ENCODE measurements at regions not wholly inside any gene's neighbourhood (a gene's known extent, or its start where the extent isn't known, plus 50 kb on each side); places are given as distances from the start of the nearest gene placed in this dataset.

DNA sequence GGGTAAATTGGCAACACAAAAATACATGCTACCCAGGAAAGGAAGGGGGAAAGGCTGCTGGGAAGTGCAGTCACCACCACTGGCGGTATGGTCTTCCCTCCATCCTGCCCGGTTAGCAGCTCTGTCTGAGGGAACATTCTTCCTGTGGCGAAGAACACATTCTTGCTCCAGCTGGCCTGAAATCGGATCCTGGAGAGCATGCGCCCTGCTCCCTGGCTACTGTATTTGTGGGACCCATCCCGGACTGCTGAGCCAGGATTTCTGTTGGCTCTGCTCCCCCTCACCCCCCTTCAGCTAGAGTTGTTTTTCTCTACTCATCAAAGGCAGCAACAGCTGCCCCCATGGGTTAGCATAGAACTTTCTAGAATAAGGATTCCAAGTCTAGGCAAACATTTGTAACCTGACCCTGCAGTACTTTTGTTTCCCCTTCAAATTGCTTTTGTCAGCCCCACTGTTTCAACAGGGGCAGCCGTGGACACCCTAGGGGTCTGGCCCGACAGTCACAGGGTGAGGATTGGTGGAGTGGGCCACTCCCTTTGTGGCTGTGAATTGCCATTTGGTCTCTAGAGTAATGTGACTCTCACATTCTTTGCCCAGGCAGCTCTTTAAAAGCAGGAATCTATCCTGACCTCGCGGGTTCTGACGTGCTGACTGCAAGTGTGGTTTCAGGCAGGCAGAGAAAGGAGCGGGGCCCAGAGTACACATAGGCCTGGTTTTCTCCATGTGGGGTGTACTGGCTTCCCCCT lies 157.7 kb downstream of the TOMM20 start (continued):
- TF ChIP-seq HNRNPK (IDR thresholded peaks at IDR 0.05; ENCODE audit: low read depth, low read length, poor library complexity, severe bottlenecking) (no peak), REXO4 (CRISPR knock-in tag; IDR thresholded peaks at IDR 0.05; ENCODE audit: borderline replicate concordance) (no peak), THYN1 (CRISPR knock-in tag; IDR thresholded peaks at IDR 0.05; ENCODE audit: borderline replicate concordance, low read depth) (no peak), AHR (CRISPR knock-in tag; IDR thresholded peaks at IDR 0.05) (no peak), RFXANK (CRISPR knock-in tag; IDR thresholded peaks at IDR 0.05) (no peak), KLF13 (CRISPR knock-in tag; IDR thresholded peaks at IDR 0.05) (no peak), PAF1 (CRISPR knock-in tag; IDR thresholded peaks at IDR 0.05) (no peak), PHF21A (CRISPR knock-in tag; IDR thresholded peaks at IDR 0.05) (no peak), ZNF460 (CRISPR knock-in tag; IDR thresholded peaks at IDR 0.05; ENCODE audit: borderline replicate concordance) (no peak), ZEB1 (IDR thresholded peaks at IDR 0.05; ENCODE audit: insufficient replicate concordance, low read depth) (no peak), ZNF3 (CRISPR knock-in tag; IDR thresholded peaks at IDR 0.05) (no peak), ZNF557 (CRISPR knock-in tag; IDR thresholded peaks at IDR 0.05) (no peak), DDIT3 (CRISPR knock-in tag; IDR thresholded peaks at IDR 0.05) (no peak), ZNF367 (CRISPR knock-in tag; IDR thresholded peaks at IDR 0.05; ENCODE audit: borderline replicate concordance) (no peak; the same call in 1 of the 2 replicates), RAD51 (IDR thresholded peaks at IDR 0.05; ENCODE audit: borderline replicate concordance) (no peak), PRMT3 (CRISPR knock-in tag; IDR thresholded peaks at IDR 0.05; ENCODE audit: borderline replicate concordance, low read depth) (no peak), ZNF512B (CRISPR knock-in tag; IDR thresholded peaks at IDR 0.05; ENCODE audit: borderline replicate concordance) (no peak), SNAPC2 (CRISPR knock-in tag; IDR thresholded peaks at IDR 0.05) (no peak), DNMT1 (CRISPR knock-in tag; IDR thresholded peaks at IDR 0.05) (no peak), TFDP2 (CRISPR knock-in tag; IDR thresholded peaks at IDR 0.05) (no peak), SMYD3 (CRISPR knock-in tag; IDR thresholded peaks at IDR 0.05) (no peak), ZBTB49 (CRISPR knock-in tag; IDR thresholded peaks at IDR 0.05; ENCODE audit: borderline replicate concordance) (no peak)
- TF ChIP-seq, protein P1, sequence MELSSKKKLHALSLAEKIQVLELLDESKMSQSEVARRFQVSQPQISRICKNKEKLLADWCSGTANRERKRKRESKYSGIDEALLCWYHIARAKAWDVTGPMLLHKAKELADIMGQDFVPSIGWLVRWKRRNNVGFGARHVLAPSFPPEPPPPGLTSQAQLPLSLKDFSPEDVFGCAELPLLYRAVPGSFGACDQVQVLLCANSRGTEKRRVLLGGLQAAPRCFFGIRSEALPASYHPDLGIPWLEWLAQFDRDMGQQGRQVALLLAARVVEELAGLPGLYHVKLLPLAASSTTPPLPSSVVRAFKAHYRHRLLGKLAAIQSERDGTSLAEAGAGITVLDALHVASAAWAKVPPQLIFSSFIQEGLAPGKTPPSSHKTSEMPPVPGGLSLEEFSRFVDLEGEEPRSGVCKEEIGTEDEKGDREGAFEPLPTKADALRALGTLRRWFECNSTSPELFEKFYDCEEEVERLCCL (CRISPR knock-in tag; IDR thresholded peaks at IDR 0.05; ENCODE audit: borderline replicate concordance): no peak
